UCSD-AML1 (cell line): ENCODE measurements at regions not wholly inside any gene's neighbourhood (a gene's known extent, or its start where the extent isn't known, plus 50 kb on each side); places are given as distances from the start of the nearest gene placed in this dataset.

Source experiments
- DNase-seq: peaks from one replicate; lab custom pipeline; 2025; ENCODE audit not compliant: unreplicated experiment; lab: John Stamatoyannopoulos, UW

DNA sequence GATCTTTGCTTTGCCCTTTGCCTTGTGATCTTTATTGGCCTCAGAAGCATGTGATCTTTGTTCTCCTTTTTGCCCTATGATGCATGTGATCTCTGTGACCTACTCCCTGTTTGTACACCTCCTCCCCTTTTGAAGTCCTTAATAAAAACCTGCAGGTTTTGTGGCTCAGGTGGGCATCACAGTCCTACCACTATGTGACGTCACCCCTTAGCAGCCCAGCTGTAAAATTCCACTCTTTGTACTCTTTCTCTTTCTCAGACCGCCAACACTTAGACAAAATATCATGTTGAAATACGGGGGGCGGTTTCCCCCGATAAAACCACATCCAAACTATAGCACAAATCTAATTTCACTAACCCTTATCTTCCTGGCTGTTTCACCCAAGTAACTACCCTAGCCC lies 76.7 kb upstream of the RAPGEF4 start:
- DNase-seq = no peak

DNA sequence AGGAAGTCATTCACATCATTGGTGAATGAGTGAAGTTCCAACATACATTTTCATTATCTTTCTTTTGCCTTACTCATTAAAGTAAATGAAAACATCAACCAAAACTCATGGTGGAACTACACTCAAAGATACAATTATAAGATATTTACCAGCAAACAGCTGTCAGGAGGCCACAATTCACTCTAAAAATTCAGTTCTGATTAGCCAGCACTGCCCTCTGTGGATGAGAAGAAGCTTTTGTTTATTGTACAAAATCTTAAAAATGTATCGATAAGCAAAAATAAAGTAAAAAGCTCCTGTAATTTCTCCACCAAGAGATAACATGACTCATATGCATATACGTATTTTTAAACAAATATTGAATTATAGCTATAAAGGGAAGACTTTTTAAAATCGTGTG lies 73.5 kb upstream of the RAPGEF4 start:
- DNase-seq = no peak

DNA sequence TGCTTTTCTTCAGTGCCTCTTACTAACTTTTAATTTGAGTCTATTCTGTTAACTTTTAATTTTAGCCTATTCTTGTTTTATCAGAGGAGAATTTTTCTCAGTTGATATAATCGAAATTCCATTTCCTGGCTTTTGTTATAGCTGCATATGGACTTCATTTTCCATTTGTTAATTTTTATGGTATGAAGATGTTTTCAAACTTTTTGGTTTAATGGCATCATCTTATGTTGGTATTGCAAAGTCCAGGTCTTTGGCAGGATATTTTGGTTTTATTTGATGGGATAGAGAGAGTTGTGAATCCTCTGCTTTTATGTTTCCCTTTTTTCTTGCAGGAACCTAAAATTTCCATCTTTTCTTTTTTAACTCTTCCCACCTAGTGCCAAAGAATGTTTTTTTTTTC lies 70.9 kb upstream of the RAPGEF4 start:
- DNase-seq = no peak

DNA sequence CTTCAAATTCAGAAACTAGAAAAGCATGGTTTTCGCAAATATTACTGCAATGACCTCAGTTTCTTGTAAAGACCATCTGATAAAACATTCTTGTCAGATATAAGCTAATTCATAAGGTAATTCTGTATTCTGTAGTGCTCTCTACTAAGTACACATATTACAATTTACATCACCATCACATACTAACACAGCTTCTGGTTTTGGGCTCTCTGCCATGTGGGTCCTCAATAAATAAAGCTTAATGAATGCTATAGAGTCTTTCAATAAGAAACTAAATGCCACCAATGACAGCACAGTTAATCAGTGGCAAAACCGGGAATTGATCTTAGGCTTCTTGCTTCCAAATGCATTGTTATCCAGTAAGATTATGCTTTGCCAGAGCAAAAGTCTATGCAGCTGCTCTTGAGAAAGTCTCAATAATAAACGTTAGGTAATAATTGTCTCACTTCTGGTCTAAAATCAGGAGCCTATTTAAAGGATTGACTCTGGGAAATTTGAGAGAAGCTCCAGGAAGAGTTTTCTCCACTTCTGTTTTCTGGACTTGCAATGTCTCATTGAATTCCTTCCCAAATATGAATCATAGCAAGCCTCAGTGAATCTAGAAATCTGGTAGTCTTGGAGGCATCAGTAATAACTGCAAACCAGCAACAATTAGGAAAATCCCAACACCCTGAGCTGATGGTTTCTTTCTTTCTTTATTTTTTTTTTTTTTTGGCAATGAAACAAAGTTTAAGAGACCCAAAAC lies 67.9 kb upstream of the RAPGEF4 start:
- no peak for DNase-seq

DNA sequence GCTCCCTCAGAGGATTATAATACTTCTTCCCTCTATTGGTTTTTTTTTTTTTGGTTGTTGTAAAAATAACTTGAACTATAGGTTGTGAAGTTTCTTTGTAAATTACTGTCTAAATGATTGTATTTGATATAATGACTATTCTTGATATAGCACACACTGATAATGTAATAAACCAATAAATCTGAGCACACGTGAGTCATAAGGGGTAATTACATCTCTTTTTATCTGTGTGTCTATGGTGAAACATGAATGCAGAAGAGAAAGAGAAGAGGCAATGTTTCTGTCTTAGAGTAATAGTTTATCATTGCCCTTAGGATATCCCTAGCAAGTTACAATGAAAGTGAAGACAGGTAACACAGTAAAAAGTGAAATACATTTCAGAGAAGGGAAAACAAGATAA lies 64.1 kb upstream of the RAPGEF4 start:
- no peak for DNase-seq

DNA sequence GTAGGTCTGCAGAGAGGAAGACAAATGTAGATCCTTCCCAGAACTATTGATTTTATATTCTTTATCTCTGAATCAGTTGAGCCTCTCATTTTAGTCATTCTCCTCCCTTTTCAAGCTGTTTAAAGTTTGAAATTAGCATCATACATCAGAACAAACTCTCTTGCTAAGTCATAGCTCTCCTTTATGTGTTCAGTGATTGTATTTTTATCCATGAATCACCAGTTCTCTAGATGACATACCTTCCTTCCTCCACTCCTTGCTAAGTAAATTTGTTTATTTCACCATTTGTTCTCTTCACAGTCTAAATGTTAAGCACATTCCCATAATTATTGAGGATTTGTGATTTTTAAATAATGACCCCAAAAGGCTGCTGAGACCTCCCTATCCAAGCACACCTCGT lies 63.5 kb upstream of the RAPGEF4 start:
- no peak for DNase-seq

DNA sequence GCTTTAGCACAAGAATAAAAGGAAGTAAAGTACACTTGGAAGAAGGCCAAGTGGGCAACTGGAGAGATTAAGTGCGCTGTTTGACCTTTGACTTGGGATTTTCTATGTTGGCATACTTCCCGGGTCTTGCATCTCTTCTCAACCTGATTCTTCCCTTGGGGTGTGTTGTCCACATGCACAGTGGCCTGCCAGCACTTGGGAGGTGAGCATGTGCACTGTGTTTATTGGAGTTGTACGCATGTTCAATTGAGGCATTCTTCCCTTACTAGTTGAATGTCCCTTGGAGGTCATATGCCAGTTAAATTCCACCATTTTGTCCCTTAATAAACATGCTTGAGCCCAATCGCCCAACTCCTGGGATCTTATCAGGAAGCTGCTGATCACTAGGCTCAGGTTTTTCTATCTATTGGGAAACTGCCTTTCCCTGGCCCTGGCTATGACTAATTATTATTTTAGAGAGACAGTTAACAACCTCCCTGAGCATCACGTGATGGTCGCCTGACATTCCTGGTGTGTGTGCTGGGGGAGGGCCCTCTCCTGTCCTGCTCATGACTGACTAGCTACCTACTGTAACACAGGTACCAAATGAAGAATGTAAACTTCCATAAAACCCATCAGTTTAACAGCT lies 62.5 kb upstream of the RAPGEF4 start:
- no peak for DNase-seq

DNA sequence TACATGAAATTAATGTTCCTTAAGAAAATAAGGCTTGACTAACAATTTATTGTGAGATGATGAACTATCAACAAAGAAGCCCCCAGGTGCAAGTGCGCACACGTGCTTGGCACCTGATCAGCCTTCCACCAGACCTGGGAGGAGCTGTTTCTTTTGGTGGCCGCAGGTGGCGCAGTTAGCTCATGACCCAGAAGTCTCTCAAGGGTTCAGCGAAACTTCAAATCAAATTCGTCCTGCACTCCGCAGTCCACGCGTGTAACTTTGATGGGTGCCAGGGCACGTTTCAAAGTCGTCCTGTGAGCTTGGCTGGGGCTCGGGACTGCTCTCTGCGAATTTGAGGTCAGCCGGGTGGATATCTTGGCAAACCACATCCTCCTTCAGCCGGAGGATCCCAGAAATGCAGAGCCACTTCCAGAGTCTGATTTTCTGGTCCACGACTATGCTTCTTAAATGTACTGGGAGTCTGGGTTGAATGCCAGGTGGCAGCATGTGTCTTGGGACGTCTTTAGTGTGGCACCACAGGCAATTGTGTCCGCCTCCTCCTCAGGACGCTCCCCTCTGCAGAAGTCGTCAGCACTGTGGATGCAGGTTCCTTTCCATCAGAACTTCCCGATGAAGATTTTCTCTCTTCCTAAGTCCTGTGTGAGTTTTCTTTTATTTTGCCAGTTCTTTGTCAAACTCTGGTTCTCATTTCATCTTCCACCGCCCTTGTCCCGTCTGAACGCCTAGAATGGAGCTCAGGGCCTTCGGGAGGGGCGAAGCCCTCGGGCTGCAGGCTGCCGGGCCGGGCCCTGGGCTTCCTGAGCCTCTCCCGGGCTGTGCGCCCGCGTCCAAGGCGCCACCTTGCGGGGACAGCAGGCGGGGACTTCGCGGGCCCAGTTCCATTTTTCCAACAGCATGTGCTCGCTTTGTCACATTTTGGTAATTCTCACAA lies 61.3 kb upstream of the RAPGEF4 start:
- DNase-seq = peak; percentile 50

DNA sequence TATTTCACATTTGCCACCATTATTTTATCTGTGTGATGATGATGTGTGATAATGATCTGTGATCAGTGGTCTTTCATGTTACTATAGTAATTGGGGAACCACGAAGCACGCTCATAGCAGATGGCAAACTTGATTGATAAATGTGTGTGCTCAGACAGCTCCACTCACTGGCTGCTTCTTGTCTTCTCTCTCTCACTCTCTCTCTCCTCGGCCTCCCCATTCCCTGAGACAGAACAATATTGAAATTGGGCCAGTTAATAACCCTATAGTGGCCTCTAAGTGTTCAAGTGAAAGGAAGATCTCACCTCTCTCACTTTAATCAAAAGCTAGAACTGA lies 60.7 kb upstream of the RAPGEF4 start:
- no peak for DNase-seq

DNA sequence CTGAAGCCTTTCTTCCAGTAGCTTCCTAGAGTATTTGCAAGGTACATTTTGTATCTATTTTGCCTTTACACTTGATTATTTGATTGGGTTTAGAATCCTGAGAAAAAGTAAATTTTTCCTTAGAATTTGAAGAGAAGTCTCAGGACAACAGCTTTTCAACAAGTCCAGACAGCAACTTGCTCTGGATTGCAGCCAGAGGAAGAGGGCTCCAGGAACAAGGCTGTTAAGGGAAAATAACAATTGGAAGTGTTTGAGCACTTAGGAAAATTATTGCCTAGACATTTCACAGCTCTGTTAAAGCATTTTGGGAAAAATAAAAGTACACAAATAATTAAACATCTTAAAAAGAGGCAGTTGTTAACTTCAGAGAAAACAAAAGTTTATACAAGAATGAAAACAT lies 58.3 kb upstream of the RAPGEF4 start:
- no peak for DNase-seq

DNA sequence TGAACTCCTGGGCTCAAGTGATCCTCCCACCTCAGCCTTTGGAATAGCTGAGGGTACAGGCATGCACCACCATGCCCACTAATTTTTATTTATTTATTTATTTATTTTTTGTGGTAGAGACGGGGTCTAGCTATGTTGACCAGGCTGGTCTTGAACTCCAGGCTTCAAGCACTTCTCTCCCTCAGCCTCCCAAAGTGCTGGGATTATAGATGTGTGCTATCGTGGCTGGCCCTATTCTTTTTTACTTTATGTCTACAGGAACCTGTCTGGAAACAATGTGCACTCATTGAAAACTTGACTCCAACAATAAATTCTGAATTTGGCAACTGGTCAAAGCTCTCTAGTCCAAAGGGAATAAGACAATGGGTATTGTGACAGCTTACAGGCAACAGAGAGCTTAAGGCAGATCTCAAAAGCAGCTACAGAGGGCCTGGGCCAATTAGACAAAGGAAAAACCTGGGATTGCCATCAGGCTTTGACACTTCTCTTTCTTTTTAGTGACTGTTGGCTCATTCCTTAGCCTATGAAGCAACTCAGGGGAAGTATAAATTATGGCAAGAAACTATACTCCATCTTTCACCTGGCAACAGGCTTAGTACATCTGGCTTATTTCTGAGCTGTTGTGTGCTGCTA lies 55.1 kb upstream of the RAPGEF4 start:
- no peak for DNase-seq

DNA sequence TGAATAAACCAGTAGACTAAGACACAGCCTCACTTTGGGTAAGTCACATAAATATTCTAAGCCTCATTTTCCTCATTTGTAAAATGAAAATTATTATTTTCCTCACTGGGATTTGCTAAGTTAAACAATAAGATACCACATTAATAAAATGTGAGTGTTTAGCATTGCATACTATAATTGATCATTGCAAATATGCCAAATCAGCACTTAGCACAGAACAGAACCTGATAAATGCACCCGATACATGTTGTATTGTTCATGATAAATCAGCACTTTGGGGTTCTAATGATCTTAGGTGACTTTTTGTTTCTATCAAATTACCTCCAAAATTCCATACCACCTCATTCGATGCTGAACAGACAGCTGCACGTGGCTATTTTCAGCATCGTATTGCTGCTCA lies 50.2 kb upstream of the RAPGEF4 start:
- DNase-seq = no peak
